SK-N-SH (cell line): ENCODE measurements at regions not wholly inside any gene's neighbourhood (a gene's known extent, or its start where the extent isn't known, plus 50 kb on each side); places are given as distances from the start of the nearest gene placed in this dataset.

Experiments
- CTCF ChIA-PET: fragments of 300-600, 350-600 bp; formaldehyde crosslinking; extraction: SDS; loops from one replicate; lab custom pipeline; 2021; lab: Yijun Ruan, JAX
- POLR2A ChIA-PET: fragments of 350-600 bp; sonication (Branson Sonifier 250); formaldehyde crosslinking; extraction: SDS; loops from one replicate; lab custom pipeline; 2020; ENCODE audit warnings: antibody characterized with exemption, inconsistent platforms; lab: Yijun Ruan, JAX
- DNase-seq: peaks from one replicate; pipeline ENCODE4 v3.0.0; 2012
- H2AFZ ChIP-seq: fragments of 200-600 bp; sonication (generic); 2 replicates; pipeline ENCODE4 v1.8.1; 2016; ENCODE audit warnings: antibody characterized with exemption, mild to moderate bottlenecking, low read depth
- H3F3A ChIP-seq: fragments of 200-600 bp; sonication (generic); replicated peaks from 2 replicates; pipeline ENCODE3; 2016; ENCODE audit warnings: antibody characterized with exemption, mild to moderate bottlenecking; ENCODE audit not compliant: insufficient read depth
- H3K27ac ChIP-seq, 2 experiments: fragments of 200-500 bp in 1 of 2; fragments of 200-600 bp in 1 of 2; sonication (Bioruptor generic) in 1 of 2; sonication (generic), shearing (Covaris generic) in 1 of 2; 2 replicates each; pipeline versions ENCODE4 v1.5.1 to v1.6.1; 2014 to 2016; ENCODE audit warnings: low read depth in 2 of 2, inconsistent platforms in 1 of 2, low read length in 1 of 2, mild to moderate bottlenecking in 1 of 2, mixed read lengths in 1 of 2
- H3K27me3 ChIP-seq: fragments of 200-600 bp; sonication (generic), shearing (Covaris generic); 2 replicates; pipeline ENCODE4 v1.6.1; 2016; ENCODE audit warnings: mixed run types; ENCODE audit not compliant: insufficient read depth
- H3K36me3 ChIP-seq, 2 experiments: fragments of 200-500 bp in 1 of 2; fragments of 200-600 bp in 1 of 2; sonication (Bioruptor generic) in 1 of 2; sonication (generic) in 1 of 2; replicated peaks in 1 of 2; 2 replicates each; pipeline versions ENCODE3 to v1.5.1; 2014 to 2016; ENCODE audit warnings: low read length in 1 of 2, mild to moderate bottlenecking in 1 of 2; ENCODE audit not compliant: insufficient read depth in 2 of 2, control insufficient read depth in 1 of 2
- H3K4me1 ChIP-seq, 2 experiments: fragments of 200-500 bp in 1 of 2; fragments of 200-600 bp in 1 of 2; sonication (Bioruptor generic) in 1 of 2; sonication (generic), shearing (Covaris generic) in 1 of 2; 2 replicates each; pipeline versions ENCODE4 v1.5.1 to v1.6.1; 2014 to 2016; ENCODE audit warnings: low read depth in 1 of 2, low read length in 1 of 2, mixed run types in 1 of 2; ENCODE audit not compliant: insufficient read depth in 2 of 2, control insufficient read depth in 1 of 2
- H3K4me2 ChIP-seq: fragments of 200-600 bp; sonication (generic), shearing (Covaris generic); 2 replicates; pipeline ENCODE4 v1.6.1; 2017; ENCODE audit warnings: mixed run types
- H3K4me3 ChIP-seq, 2 experiments: fragments of 200-500 bp in 1 of 2; fragments of 200-600 bp in 1 of 2; sonication (Bioruptor generic) in 1 of 2; sonication (generic), shearing (Covaris generic) in 1 of 2; 2 replicates each; pipeline versions ENCODE4 v1.5.1 to v1.8.1; 2014 to 2016; ENCODE audit warnings: low read depth in 2 of 2, inconsistent platforms in 1 of 2, low read length in 1 of 2, mild to moderate bottlenecking in 1 of 2, mixed read lengths in 1 of 2, moderate library complexity in 1 of 2
- H3K79me2 ChIP-seq: fragments of 200-600 bp; sonication (generic); 2 replicates; pipeline ENCODE4 v1.8.1; 2017; ENCODE audit warnings: mild to moderate bottlenecking; ENCODE audit not compliant: insufficient read depth
- H3K9ac ChIP-seq: fragments of 200-600 bp; sonication (generic); 2 replicates; pipeline ENCODE4 v1.6.1; 2017; ENCODE audit warnings: mixed run types
- H3K9me2 ChIP-seq: fragments of 200-600 bp; sonication (generic); 2 replicates; pipeline ENCODE4 v1.6.1; 2017; ENCODE audit warnings: mixed run types
- H3K9me3 ChIP-seq: fragments of 200-600 bp; sonication (generic); 2 replicates; pipeline ENCODE4 v1.6.1; 2017; ENCODE audit warnings: mixed run types, mild to moderate bottlenecking, moderate library complexity
- H4K20me1 ChIP-seq: fragments of 200-600 bp; sonication (generic); 2 replicates; pipeline ENCODE4 v1.6.1; 2017; ENCODE audit warnings: mild to moderate bottlenecking, mixed run types; ENCODE audit not compliant: insufficient read depth
- ELF1 ChIP-seq: IDR thresholded peaks from 2 replicates; pipeline ENCODE4 v1.4.0; 2012
- EP300 ChIP-seq, 2 experiments: IDR thresholded peaks; 2 replicates each; pipeline versions ENCODE4 v1.4.0 to v1.6.1; 2012; ENCODE audit warnings: borderline replicate concordance in 1 of 2, low read depth in 1 of 2, low read length in 1 of 2
- EZH2phosphoT487 ChIP-seq: fragments of 200-600 bp; sonication (generic); IDR thresholded peaks from 2 replicates; pipeline ENCODE4 v1.6.1; 2017; ENCODE audit warnings: low read depth, mixed run types, mild to moderate bottlenecking, antibody characterized with exemption, moderate library complexity, borderline replicate concordance
- FOSL2 ChIP-seq: IDR thresholded peaks from 2 replicates; pipeline ENCODE4 v1.4.0; 2012; ENCODE audit warnings: low read depth, mild to moderate bottlenecking, moderate library complexity, borderline replicate concordance
- FOXJ3 ChIP-seq: sonication (generic); formaldehyde crosslinking; IDR thresholded peaks from 2 replicates; pipeline ENCODE4 v1.5.1; 2020; ENCODE audit warnings: mild to moderate bottlenecking, missing genetic modification reagents
- GABPA ChIP-seq: IDR thresholded peaks from 2 replicates; pipeline ENCODE4 v1.4.0; 2012; ENCODE audit warnings: low read depth, mild to moderate bottlenecking
- GATA2 ChIP-seq: sonication (generic); formaldehyde crosslinking; IDR thresholded peaks from 2 replicates; pipeline ENCODE4 v1.5.0; 2020; ENCODE audit warnings: mild to moderate bottlenecking, missing genetic modification reagents
- IRF3 ChIP-seq: fragments of 150-350 bp; IDR thresholded peaks from 2 replicates; pipeline ENCODE4 v1.6.1; 2016; ENCODE audit warnings: mild to moderate bottlenecking, low read depth, low read length
- MEF2A ChIP-seq: IDR thresholded peaks from 2 replicates; pipeline ENCODE4 v1.4.0; 2012; ENCODE audit warnings: low read depth, borderline replicate concordance
- MXI1 ChIP-seq: IDR thresholded peaks from 2 replicates; pipeline ENCODE4 v1.6.1; 2012; ENCODE audit warnings: mild to moderate bottlenecking, low read depth, low read length, improper control_type of control experiment
- NRF1 ChIP-seq: IDR thresholded peaks from 2 replicates; pipeline ENCODE4 v1.6.1; 2012; ENCODE audit warnings: low read depth, mild to moderate bottlenecking, low read length
- POLR2AphosphoS5 ChIP-seq: IDR thresholded peaks from 2 replicates; pipeline ENCODE4 v1.6.1; 2012; ENCODE audit warnings: low read depth, low read length
- RAD21 ChIP-seq: IDR thresholded peaks from 2 replicates; pipeline ENCODE4 v1.6.1; 2012; ENCODE audit warnings: mild to moderate bottlenecking, low read length
- RCOR1 ChIP-seq: fragments of 150-350 bp; IDR thresholded peaks from 2 replicates; pipeline ENCODE4 v1.6.1; 2017; ENCODE audit warnings: antibody characterized with exemption, low read length
- RFX5 ChIP-seq: IDR thresholded peaks from 2 replicates; pipeline ENCODE4 v1.6.1; 2012; ENCODE audit warnings: mild to moderate bottlenecking, improper control_type of control experiment, low read length
- RXRA ChIP-seq: IDR thresholded peaks from 2 replicates; pipeline ENCODE4 v1.4.0; 2012; ENCODE audit warnings: low read depth, mild to moderate bottlenecking, borderline replicate concordance
- SMC3 ChIP-seq: IDR thresholded peaks from 2 replicates; pipeline ENCODE4 v1.6.1; 2012; ENCODE audit warnings: low read depth, low read length, improper control_type of control experiment
- TCF12 ChIP-seq: IDR thresholded peaks from 2 replicates; pipeline ENCODE4 v1.4.0; 2012
- ZBTB33 ChIP-seq: IDR thresholded peaks from 2 replicates; pipeline ENCODE4 v1.4.0; 2012; ENCODE audit warnings: low read depth, borderline replicate concordance
- TF ChIP-seq, protein P1 (sequence below): fragments of 150-350 bp; IDR thresholded peaks from 2 replicates; pipeline ENCODE4 v1.6.1; 2017; ENCODE audit warnings: antibody characterized with exemption, low read length, low read depth, borderline replicate concordance
- TF ChIP-seq, protein P2 (sequence below): IDR thresholded peaks from 2 replicates; pipeline ENCODE4 v1.4.0; 2012; ENCODE audit warnings: low read depth, borderline replicate concordance
- TF ChIP-seq, protein P3 (sequence below): IDR thresholded peaks from 2 replicates; pipeline ENCODE4; 2012

DNA sequence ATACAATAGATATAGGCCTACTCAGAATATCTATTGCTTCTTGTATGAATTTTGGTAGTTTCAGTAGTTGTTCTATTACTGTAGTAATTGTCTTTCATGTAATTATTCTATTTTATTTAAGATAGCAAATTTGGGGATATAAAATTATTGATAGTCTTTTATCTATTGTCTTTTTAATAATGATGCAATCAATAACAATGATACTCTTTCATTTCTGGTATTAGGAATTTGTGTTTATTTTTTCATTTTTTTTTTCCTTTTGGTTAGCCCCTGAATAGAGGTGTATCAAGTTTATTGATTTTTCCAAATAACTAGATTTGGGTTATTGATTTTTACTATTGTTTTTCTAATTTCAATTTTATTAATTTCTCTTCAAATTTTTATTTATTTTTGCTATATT is 1503.7 kb downstream of the REEP3 start:
- no peaks in the 10 kb centered on the region for H3K36me3 ChIP-seq
- no peak overlapping the region for H3K4me3 ChIP-seq
- CTCF ChIA-PET = no interaction called here
- no peak overlapping the region for H2AFZ ChIP-seq
- no peaks in the 10 kb centered on the region for H3K27me3 ChIP-seq
- no peak for DNase-seq
- no peaks in the 10 kb centered on the region for H3F3A ChIP-seq
- no peak overlapping the region for H3K4me2 ChIP-seq
- no peaks in the 10 kb centered on the region for H3K9me2 ChIP-seq
- TF ChIP-seq, protein P1, sequence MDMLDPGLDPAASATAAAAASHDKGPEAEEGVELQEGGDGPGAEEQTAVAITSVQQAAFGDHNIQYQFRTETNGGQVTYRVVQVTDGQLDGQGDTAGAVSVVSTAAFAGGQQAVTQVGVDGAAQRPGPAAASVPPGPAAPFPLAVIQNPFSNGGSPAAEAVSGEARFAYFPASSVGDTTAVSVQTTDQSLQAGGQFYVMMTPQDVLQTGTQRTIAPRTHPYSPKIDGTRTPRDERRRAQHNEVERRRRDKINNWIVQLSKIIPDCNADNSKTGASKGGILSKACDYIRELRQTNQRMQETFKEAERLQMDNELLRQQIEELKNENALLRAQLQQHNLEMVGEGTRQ = no peak
- TF ChIP-seq NRF1 = no peak
- TF ChIP-seq RAD21 = no peak
- TF ChIP-seq EP300 (IDR thresholded peaks at IDR 0.05; ENCODE audit: borderline replicate concordance in 1 of 2, low read depth in 1 of 2, low read length in 1 of 2) = no peak
- TF ChIP-seq GABPA = no peak
- no peak for TF ChIP-seq RCOR1
- TF ChIP-seq MXI1 = no peak
- no peak for TF ChIP-seq POLR2AphosphoS5
- no peak for TF ChIP-seq SMC3
- no peak for TF ChIP-seq FOXJ3 (CRISPR knock-in tag)
- no peak for TF ChIP-seq RXRA
- TF ChIP-seq MEF2A = no peak
- TF ChIP-seq TCF12 = no peak
- TF ChIP-seq EZH2phosphoT487 = no peak
- TF ChIP-seq, protein P2, sequence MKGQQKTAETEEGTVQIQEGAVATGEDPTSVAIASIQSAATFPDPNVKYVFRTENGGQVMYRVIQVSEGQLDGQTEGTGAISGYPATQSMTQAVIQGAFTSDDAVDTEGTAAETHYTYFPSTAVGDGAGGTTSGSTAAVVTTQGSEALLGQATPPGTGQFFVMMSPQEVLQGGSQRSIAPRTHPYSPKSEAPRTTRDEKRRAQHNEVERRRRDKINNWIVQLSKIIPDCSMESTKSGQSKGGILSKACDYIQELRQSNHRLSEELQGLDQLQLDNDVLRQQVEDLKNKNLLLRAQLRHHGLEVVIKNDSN = no peak
- no peak for TF ChIP-seq GATA2 (CRISPR knock-in tag)
- TF ChIP-seq, all 33 proteins: peak for 0
- H3K27ac ChIP-seq = no peak overlapping the region
- no peaks in the 10 kb centered on the region for H3K79me2 ChIP-seq
- H3K4me1 ChIP-seq = no peaks in the 10 kb centered on the region
- H3K9me3 ChIP-seq = no peaks in the 10 kb centered on the region
- no peak overlapping the region for H3K9ac ChIP-seq
- POLR2A ChIA-PET = no interaction called here
- H4K20me1 ChIP-seq = no peaks in the 10 kb centered on the region

- Histone ChIP-seq H3K9ac (no peak overlapping the region), H3K9me2 (no peaks in the 10 kb centered on the region), H3F3A (no peaks in the 10 kb centered on the region), H3K27me3 (no peaks in the 10 kb centered on the region), H4K20me1 (no peaks in the 10 kb centered on the region), H3K36me3 (no peaks in the 10 kb centered on the region), H3K27ac (no peak overlapping the region), H3K4me1 (no peaks in the 10 kb centered on the region), H3K9me3 (no peaks in the 10 kb centered on the region), H3K79me2 (no peaks in the 10 kb centered on the region), H2AFZ (no peak overlapping the region), H3K4me2 (no peak overlapping the region), H3K4me3 (no peak overlapping the region)
- DNase-seq = no peak
- CTCF ChIA-PET = no interaction called here
- POLR2A ChIA-PET = no interaction called here
- no peak for TF ChIP-seq RFX5
- no peak for TF ChIP-seq POLR2AphosphoS5
- no peak for TF ChIP-seq RCOR1
- TF ChIP-seq, protein P3, sequence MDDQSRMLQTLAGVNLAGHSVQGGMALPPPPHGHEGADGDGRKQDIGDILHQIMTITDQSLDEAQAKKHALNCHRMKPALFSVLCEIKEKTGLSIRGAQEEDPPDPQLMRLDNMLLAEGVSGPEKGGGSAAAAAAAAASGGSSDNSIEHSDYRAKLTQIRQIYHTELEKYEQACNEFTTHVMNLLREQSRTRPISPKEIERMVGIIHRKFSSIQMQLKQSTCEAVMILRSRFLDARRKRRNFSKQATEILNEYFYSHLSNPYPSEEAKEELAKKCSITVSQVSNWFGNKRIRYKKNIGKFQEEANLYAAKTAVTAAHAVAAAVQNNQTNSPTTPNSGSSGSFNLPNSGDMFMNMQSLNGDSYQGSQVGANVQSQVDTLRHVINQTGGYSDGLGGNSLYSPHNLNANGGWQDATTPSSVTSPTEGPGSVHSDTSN = no peak
- TF ChIP-seq RXRA = no peak
- no peak for TF ChIP-seq SMC3
- no peak for TF ChIP-seq ELF1
- no peak for TF ChIP-seq IRF3
- TF ChIP-seq FOSL2 = no peak
- TF ChIP-seq ZBTB33 = no peak
Observed at GRCh38 chr10:65030263-65030662, 1509.1 kb downstream of the REEP3 start.
